GM12891 (cell line): ENCODE measurements at regions not wholly inside any gene's neighbourhood (a gene's known extent, or its start where the extent isn't known, plus 50 kb on each side); places are given as distances from the start of the nearest gene placed in this dataset.

Source experiments
- POLR2A ChIP-seq: IDR thresholded peaks from 2 replicates; pipeline ENCODE4 v1.6.1; 2011; ENCODE audit warnings: low read depth, low read length, control low read depth
- POLR2AphosphoS5 ChIP-seq: IDR thresholded peaks from 2 replicates; pipeline ENCODE4 v1.6.1; 2011; ENCODE audit warnings: low read depth, low read length, control low read depth
- SPI1 ChIP-seq: IDR thresholded peaks from 2 replicates; pipeline ENCODE4 v1.6.1; 2011; ENCODE audit warnings: low read depth, low read length, control low read depth
- TAF1 ChIP-seq: IDR thresholded peaks from 2 replicates; pipeline ENCODE4 v1.6.1; 2011; ENCODE audit warnings: low read depth, low read length, control low read depth

- TF ChIP-seq POLR2AphosphoS5: no peak
- TF ChIP-seq POLR2A: no peak
- TF ChIP-seq TAF1: no peak
- TF ChIP-seq SPI1: no peak
Observed at GRCh38 chr2:142254031-142254430, 123.2 kb upstream of the LRP1B start.
